ENCODE measurements at regions not wholly inside any gene's neighbourhood (a gene's known extent, or its start where the extent isn't known, plus 50 kb on each side); places are given as distances from the start of the nearest gene placed in this dataset.

GRCh38 chr7:152571068-152571467, 104.9 kb downstream of the XRCC2 start:
- TF ChIP-seq CTCF (IDR thresholded peaks at IDR 0.05; ENCODE audit: borderline replicate concordance, extremely low read depth, low read length, poor library complexity, severe bottlenecking) (no peak), EZH2 (IDR thresholded peaks at IDR 0.05; ENCODE audit: borderline replicate concordance, low read depth, low read length, severe bottlenecking) (no peak)
